BJ (cell line): ENCODE measurements at regions not wholly inside any gene's neighbourhood (a gene's known extent, or its start where the extent isn't known, plus 50 kb on each side); places are given as distances from the start of the nearest gene placed in this dataset.

Experiments
- CTCF ChIA-PET: fragments of 350-600 bp; formaldehyde crosslinking; extraction: SDS; loops from one replicate; lab custom pipeline; 2021; ENCODE audit warnings: antibody characterized with exemption, inconsistent platforms; lab: Yijun Ruan, JAX
- POLR2A ChIA-PET: fragments of 300-600 bp; sonication (Branson Sonifier 250); formaldehyde crosslinking; extraction: SDS; loops from one replicate; lab custom pipeline; 2021; ENCODE audit warnings: antibody characterized with exemption; lab: Charles Lee
- DNase-seq: peaks from one replicate; pipeline ENCODE4 v3.0.0-alpha.2; 2011; ENCODE audit warnings: low read depth
- H3K27me3 ChIP-seq: 2 replicates; pipeline ENCODE4 v1.6.0; 2011; ENCODE audit warnings: low read length; ENCODE audit not compliant: control insufficient read depth, insufficient read depth
- H3K36me3 ChIP-seq: 2 replicates; pipeline ENCODE4 v1.5.1; 2011; ENCODE audit warnings: low read length; ENCODE audit not compliant: control insufficient read depth, insufficient read depth
- H3K4me3 ChIP-seq: 2 replicates; pipeline ENCODE4 v1.5.1; 2011; ENCODE audit warnings: low read depth, mild to moderate bottlenecking, control low read depth, low read length
- TF ChIP-seq, protein P1 (sequence below): IDR thresholded peaks from 2 replicates; pipeline ENCODE4 v1.5.1; 2011; ENCODE audit warnings: low read depth, mild to moderate bottlenecking, control low read depth, inconsistent platforms, low read length, moderate library complexity; ENCODE audit not compliant: insufficient read depth

DNA sequence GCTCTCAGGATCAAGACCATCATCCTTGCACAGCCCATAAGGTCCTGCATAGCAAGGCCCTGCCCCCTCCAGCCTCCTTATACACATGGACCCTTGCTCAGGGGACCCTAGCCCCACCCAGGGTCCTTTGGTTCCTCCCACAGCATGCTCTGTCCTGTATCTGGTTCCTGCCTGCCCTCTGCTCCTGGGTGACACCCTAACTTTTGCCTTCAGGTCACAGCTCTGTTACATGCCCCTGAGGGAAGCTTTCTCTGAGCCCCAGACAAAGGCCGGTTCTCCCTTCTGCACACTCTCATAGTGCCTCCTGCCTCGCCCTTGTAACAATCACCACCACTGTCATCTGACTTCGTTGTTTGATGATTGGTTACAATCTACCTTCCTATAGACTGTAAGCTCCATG, 204.8 kb downstream of the SMAD2 start:
- DNase-seq = no peak
- Histone ChIP-seq H3K36me3 (no peaks in the 10 kb centered on the region), H3K27me3 (no peaks in the 10 kb centered on the region; the same call in 1 of the 2 replicates), H3K4me3 (no peak overlapping the region)
- TF ChIP-seq, protein P1, sequence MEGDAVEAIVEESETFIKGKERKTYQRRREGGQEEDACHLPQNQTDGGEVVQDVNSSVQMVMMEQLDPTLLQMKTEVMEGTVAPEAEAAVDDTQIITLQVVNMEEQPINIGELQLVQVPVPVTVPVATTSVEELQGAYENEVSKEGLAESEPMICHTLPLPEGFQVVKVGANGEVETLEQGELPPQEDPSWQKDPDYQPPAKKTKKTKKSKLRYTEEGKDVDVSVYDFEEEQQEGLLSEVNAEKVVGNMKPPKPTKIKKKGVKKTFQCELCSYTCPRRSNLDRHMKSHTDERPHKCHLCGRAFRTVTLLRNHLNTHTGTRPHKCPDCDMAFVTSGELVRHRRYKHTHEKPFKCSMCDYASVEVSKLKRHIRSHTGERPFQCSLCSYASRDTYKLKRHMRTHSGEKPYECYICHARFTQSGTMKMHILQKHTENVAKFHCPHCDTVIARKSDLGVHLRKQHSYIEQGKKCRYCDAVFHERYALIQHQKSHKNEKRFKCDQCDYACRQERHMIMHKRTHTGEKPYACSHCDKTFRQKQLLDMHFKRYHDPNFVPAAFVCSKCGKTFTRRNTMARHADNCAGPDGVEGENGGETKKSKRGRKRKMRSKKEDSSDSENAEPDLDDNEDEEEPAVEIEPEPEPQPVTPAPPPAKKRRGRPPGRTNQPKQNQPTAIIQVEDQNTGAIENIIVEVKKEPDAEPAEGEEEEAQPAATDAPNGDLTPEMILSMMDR = no peak
- ChIA-PET POLR2A (no interaction called here), CTCF (no interaction called here)

GRCh38 chr18:47724186-47724975, 206.1 kb downstream of the SMAD2 start:
- CTCF ChIA-PET = interaction anchor here (0.9 kb wide), 1 partner anchor 355 kb away, joined by 3 read pairs; no protein-coding TSS in a partner anchor
- Histone ChIP-seq H3K4me3 (no peak overlapping the region), H3K36me3 (no peaks in the 10 kb centered on the region), H3K27me3 (no peaks in the 10 kb centered on the region)
- TF ChIP-seq, protein P1 = no peak
- DNase-seq = no peak
- POLR2A ChIA-PET = no interaction called here

- no peaks in the 10 kb centered on the region for H3K27me3 ChIP-seq
- H3K4me3 ChIP-seq = no peak overlapping the region
- TF ChIP-seq, protein P1 = no peak
- CTCF ChIA-PET = interaction anchor here (1.2 kb wide), 1 partner anchor 27 kb away, joined by 3 read pairs; no protein-coding TSS in a partner anchor
- no peaks in the 10 kb centered on the region for H3K36me3 ChIP-seq
- DNase-seq = no peak
- POLR2A ChIA-PET = no interaction called here
These were observed 208.6 kb downstream of the SMAD2 start for GRCh38 chr18:47721876-47722275.

GRCh38 chr18:47720741-47721140, 209.7 kb downstream of the SMAD2 start:
- POLR2A ChIA-PET = no interaction called here
- H3K36me3 ChIP-seq = no peaks in the 10 kb centered on the region
- CTCF ChIA-PET = no interaction called here
- DNase-seq = no peak
- no peak overlapping the region for H3K4me3 ChIP-seq
- no peaks in the 10 kb centered on the region for H3K27me3 ChIP-seq
- TF ChIP-seq, protein P1 = no peak

DNA sequence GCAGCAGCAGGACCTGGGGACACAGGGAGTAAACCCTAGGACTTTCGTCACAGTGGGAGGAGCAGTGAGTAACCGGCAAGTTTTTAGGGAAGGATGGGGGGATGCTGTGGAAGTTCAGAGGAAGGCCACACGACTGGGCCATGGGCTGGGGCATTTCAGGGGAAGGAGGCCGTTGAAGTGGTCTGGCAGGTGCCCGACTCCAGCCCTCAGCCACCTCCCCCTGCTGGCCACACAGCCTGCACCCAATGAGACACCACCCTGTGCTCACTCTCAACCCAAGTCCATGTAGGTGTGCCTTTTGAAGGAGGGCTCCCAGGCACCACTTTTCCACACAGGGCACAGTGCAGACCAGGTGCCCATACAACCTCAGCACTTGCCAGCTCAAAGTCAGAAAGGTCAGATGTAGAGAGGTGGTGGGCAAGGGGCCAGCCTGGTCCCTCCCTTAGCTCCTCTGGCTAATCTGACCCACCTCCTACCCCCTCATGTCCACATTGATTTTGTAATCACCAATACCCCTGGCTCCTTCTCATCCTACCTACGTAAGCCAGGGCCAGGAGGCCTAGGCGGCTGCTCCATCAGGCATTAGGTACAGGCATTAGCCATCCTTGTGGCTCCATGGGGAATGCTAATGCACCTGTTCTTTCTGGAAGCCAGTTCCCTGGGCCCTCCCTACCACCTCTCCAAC, 211.2 kb downstream of the SMAD2 start:
- H3K27me3 ChIP-seq = no peaks in the 10 kb centered on the region
- POLR2A ChIA-PET = no interaction called here
- CTCF ChIA-PET = interaction anchor here (0.7 kb wide), 1 partner anchor 30 kb away, joined by 3 read pairs; no protein-coding TSS in a partner anchor
- H3K4me3 ChIP-seq = no peak overlapping the region
- no peak for DNase-seq
- TF ChIP-seq, protein P1 = no peak
- H3K36me3 ChIP-seq = no peaks in the 10 kb centered on the region
